Esophagus squamous epithelium (tissue), 4 donors: ENCODE measurements at regions not wholly inside any gene's neighbourhood (a gene's known extent, or its start where the extent isn't known, plus 50 kb on each side); places are given as distances from the start of the nearest gene placed in this dataset.
"Not testable (repeated sequence)": the region's sequence is repeated elsewhere in the genome, so short reads cannot be mapped to it uniquely, and the experiment has no call there.

Source experiments
- POLR2A ChIP-seq, 4 donors: fragments of 450-650 bp; IDR thresholded peaks; one replicate each; pipeline ENCODE4 v1.6.1; 2017; ENCODE audit warnings: antibody characterized with exemption in 4 of 4, mild to moderate bottlenecking in 4 of 4, moderate library complexity in 3 of 4
- TF ChIP-seq, protein P1 (sequence below), 6 experiments: fragments of 450-650 bp in 4 of 6; fragments of 200-600 bp in 2 of 6; sonication (generic) in 2 of 6; IDR thresholded peaks; one replicate each; pipeline ENCODE4 v1.5.1; 2016 to 2019; ENCODE audit warnings: antibody characterized with exemption in 6 of 6, mild to moderate bottlenecking in 4 of 6, moderate library complexity in 4 of 6

- TF ChIP-seq, protein P1, sequence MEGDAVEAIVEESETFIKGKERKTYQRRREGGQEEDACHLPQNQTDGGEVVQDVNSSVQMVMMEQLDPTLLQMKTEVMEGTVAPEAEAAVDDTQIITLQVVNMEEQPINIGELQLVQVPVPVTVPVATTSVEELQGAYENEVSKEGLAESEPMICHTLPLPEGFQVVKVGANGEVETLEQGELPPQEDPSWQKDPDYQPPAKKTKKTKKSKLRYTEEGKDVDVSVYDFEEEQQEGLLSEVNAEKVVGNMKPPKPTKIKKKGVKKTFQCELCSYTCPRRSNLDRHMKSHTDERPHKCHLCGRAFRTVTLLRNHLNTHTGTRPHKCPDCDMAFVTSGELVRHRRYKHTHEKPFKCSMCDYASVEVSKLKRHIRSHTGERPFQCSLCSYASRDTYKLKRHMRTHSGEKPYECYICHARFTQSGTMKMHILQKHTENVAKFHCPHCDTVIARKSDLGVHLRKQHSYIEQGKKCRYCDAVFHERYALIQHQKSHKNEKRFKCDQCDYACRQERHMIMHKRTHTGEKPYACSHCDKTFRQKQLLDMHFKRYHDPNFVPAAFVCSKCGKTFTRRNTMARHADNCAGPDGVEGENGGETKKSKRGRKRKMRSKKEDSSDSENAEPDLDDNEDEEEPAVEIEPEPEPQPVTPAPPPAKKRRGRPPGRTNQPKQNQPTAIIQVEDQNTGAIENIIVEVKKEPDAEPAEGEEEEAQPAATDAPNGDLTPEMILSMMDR (IDR thresholded peaks at IDR 0.05) = not testable (repeated sequence)
- TF ChIP-seq POLR2A (IDR thresholded peaks at IDR 0.05) = not testable (repeated sequence)
Measured at GRCh38 chr6:58059701-58060100, 742.3 kb downstream of the PRIM2 start.
